Gastroesophageal sphincter (tissue), 4 donors: ENCODE measurements at regions not wholly inside any gene's neighbourhood (a gene's known extent, or its start where the extent isn't known, plus 50 kb on each side); places are given as distances from the start of the nearest gene placed in this dataset.
"Not testable (repeated sequence)": the region's sequence is repeated elsewhere in the genome, so short reads cannot be mapped to it uniquely, and the experiment has no call there.

Experiments used
- ATAC-seq: fragments of 150-250 bp; one replicate; pipeline ENCODE4 v1.9.1; 2016; ENCODE audit warnings: mild to moderate bottlenecking, moderate library complexity
- H3K27ac ChIP-seq, 4 donors: fragments of 200-600 bp; sonication (generic) in 3 of 4; 1 replicate in 3 of 4; 2 replicates in 1 of 4; pipeline ENCODE4 v1.5.1; 2016 to 2019
- H3K27me3 ChIP-seq: fragments of 200-600 bp; sonication (generic); one replicate; pipeline ENCODE4 v1.5.1; 2019
- H3K36me3 ChIP-seq, 2 donors: fragments of 200-600 bp; sonication (generic); one replicate each; pipeline ENCODE4 v1.5.1; 2019; ENCODE audit warnings: control low read depth in 1 of 2
- H3K4me1 ChIP-seq, 3 donors: fragments of 200-600 bp; sonication (generic); 1 replicate in 2 of 3; 2 replicates in 1 of 3; pipeline ENCODE4 v1.5.1; 2016 to 2019; ENCODE audit warnings: control low read depth in 2 of 3
- H3K4me3 ChIP-seq, 2 donors: fragments of 200-600 bp; sonication (generic); one replicate each; pipeline ENCODE4 v1.5.1; 2019; ENCODE audit warnings: mild to moderate bottlenecking in 1 of 2, moderate library complexity in 1 of 2
- H3K9me3 ChIP-seq, 3 donors: fragments of 200-600 bp; sonication (generic); one replicate each; pipeline ENCODE4 v1.5.1; 2017 to 2019; ENCODE audit warnings: control low read depth in 2 of 3
- CTCF ChIP-seq, 4 experiments: fragments of 200-600 bp in 2 of 4; fragments of 450-650 bp in 2 of 4; sonication (generic) in 1 of 4; IDR thresholded peaks; one replicate each; pipeline ENCODE4 v1.5.1; 2017 to 2019; ENCODE audit warnings: antibody characterized with exemption in 4 of 4, mild to moderate bottlenecking in 2 of 4, moderate library complexity in 2 of 4
- EP300 ChIP-seq: sonication (generic); formaldehyde crosslinking; IDR thresholded peaks from one replicate; pipeline ENCODE4 v1.6.1; 2017; ENCODE audit warnings: antibody characterized with exemption, mild to moderate bottlenecking
- POLR2A ChIP-seq, 2 donors: fragments of 450-650 bp; IDR thresholded peaks; one replicate each; pipeline ENCODE4 v1.6.1; 2017; ENCODE audit warnings: antibody characterized with exemption in 2 of 2, mild to moderate bottlenecking in 2 of 2, moderate library complexity in 1 of 2
- POLR2AphosphoS5 ChIP-seq: sonication (generic); formaldehyde crosslinking; IDR thresholded peaks from one replicate; pipeline ENCODE4 v1.6.1; 2017; ENCODE audit warnings: antibody characterized with exemption
- WGBS, 2 donors: methylation state at CpG; one replicate each; pipeline ENCODE4 v1.1.5; 2018; ENCODE audit warnings: low coverage in 1 of 2; 5-methylcytosine and 5-hydroxymethylcytosine counted together

- Histone ChIP-seq H3K36me3 (no peaks in the 10 kb centered on the region), H3K27ac (no peak overlapping the region), H3K4me1 (no peaks in the 10 kb centered on the region), H3K27me3 (no peaks in the 10 kb centered on the region), H3K9me3 (peaks cover 0 to under 1% (median 0%) of the 10 kb centered on the region in 3 donors), H3K4me3 (no peak overlapping the region)
- no peak for TF ChIP-seq POLR2A (IDR thresholded peaks at IDR 0.05)
- no peak for TF ChIP-seq POLR2AphosphoS5
- no peak for TF ChIP-seq CTCF (IDR thresholded peaks at IDR 0.05)
- ATAC-seq = no peak
- WGBS, 2 donors = 75 to 76% methylated on average over 4 to 5 of the region's 5 CpGs
Observed at GRCh38 chr11:13150487-13150886, 127.1 kb upstream of the BMAL1 start.

GRCh38 chr11:13152264-13152663 lies 125.3 kb upstream of the BMAL1 start:
- H3K4me3 ChIP-seq = no peak overlapping the region
- H3K27ac ChIP-seq = no peak overlapping the region
- H3K36me3 ChIP-seq = no peaks in the 10 kb centered on the region
- H3K4me1 ChIP-seq = no peaks in the 10 kb centered on the region
- peaks cover 0 to 13% (median 0%) of the 10 kb centered on the region in 3 donors for H3K9me3 ChIP-seq
- H3K27me3 ChIP-seq = no peaks in the 10 kb centered on the region
- ATAC-seq = no peak
- WGBS, 2 donors = 58% methylated on average over 2 of the region's 6 CpGs; no CpG with 5 or more reads in 1 of the 2 donors
- no peak for TF ChIP-seq CTCF (IDR thresholded peaks at IDR 0.05)
- TF ChIP-seq POLR2A (IDR thresholded peaks at IDR 0.05) = no peak
- no peak for TF ChIP-seq EP300
- TF ChIP-seq POLR2AphosphoS5 = no peak

DNA sequence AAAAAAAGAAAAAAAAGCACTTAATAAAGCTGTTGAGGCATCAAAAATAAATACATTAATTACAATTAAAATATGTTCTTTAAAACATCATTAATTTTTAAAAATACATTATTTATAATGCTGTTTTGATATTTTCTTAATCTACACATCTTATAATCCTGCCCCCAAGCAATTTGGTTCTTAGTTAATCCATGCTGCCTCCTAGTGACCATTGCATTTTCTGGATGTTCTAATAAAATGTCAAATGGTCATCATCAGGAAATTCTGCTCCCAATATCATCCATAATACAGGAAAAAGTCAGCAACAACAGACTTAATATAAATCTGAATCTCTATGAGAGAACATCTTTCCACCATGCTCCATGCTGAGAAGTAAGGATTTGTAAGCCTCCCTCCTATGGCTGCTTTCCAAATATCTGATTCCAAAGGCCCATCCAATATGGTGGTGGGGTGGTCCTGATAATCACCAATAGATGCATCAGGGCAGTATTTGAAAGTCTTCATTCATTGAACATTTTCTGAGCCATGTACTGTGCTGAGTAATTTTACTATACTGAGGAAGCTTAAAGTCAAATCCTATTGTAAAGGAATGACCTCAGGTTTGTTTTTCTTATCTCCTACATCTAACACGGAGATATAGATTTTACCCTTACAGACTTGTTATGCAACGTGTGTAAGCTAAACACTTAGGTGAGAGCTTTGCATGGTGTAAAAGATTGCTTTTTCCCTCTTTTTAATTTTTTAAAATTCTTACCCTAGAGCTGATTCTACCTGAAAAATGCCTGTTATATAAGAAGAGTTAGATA lies 124.7 kb upstream of the BMAL1 start:
- ATAC-seq = no peak
- TF ChIP-seq CTCF (IDR thresholded peaks at IDR 0.05) (peak in 1 of 4 experiments; percentile 25), POLR2A (IDR thresholded peaks at IDR 0.05) (no peak)
- WGBS, 2 donors = 39 to 47% methylated on average over 2 of the region's 2 CpGs

DNA sequence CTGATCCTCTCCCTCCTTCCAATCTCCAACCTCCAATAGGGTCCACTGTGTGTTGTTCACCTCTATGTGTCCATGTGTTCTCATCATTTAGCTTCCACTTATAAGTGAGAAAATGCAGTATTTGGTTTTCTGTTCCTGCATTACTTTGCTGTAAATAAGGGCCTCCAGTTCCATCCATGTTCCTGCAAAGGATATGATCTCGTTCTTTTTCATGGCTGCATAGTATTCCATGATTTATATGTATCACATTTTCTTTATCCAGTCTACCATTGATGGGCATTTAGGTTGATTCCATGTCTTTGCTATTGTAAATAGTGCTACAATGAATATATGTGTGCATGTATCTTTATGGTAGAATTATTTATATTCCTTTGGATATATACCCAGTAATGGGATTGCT lies 123.2 kb upstream of the BMAL1 start:
- not testable (repeated sequence) for H3K36me3 ChIP-seq, H3K27ac ChIP-seq, H3K27me3 ChIP-seq, H3K4me1 ChIP-seq, ATAC-seq, H3K4me3 ChIP-seq
- 85 to 86% methylated on average over 1 of the region's 1 CpG for WGBS, 2 donors
- H3K9me3 ChIP-seq = peaks cover 0 to 13% (median 0%) of the 10 kb centered on the region in 3 donors

More for the DNA sequence above, 124.7 kb upstream of the BMAL1 start:
- H3K36me3 ChIP-seq = no peaks in the 10 kb centered on the region
- no peaks in the 10 kb centered on the region for H3K4me1 ChIP-seq
- no peak overlapping the region for H3K27ac ChIP-seq
- peaks cover 0 to 13% (median 0%) of the 10 kb centered on the region in 3 donors for H3K9me3 ChIP-seq
- H3K4me3 ChIP-seq = no peak overlapping the region
- no peaks in the 10 kb centered on the region for H3K27me3 ChIP-seq

DNA sequence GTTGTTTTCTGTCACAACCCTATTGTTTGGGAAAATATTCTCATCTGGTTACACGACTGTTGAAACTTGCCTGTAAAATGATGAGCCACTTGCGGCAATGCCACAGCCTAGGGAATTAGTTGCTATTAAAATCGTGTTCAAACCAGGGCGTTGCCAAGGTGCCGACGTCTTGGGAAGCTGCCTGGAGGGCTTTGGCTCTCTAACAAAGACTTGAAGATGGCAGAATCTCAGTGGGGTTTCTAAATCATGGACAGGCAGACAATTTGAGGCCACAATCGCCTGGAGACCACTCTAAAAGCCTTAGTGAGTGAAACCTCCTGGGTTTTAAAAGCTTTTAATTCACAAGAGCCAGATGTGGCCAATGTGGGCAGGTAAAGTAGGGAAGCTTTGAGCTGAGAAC lies 117.2 kb upstream of the BMAL1 start:
- Histone ChIP-seq H3K36me3 (no peaks in the 10 kb centered on the region), H3K27me3 (peaks cover 3% of the 10 kb centered on the region), H3K4me3 (no peak overlapping the region), H3K9me3 (peaks cover 0 to 13% (median 0%) of the 10 kb centered on the region in 3 donors), H3K4me1 (no peaks in the 10 kb centered on the region), H3K27ac (no peak overlapping the region)
- TF ChIP-seq CTCF (IDR thresholded peaks at IDR 0.05) = no peak
- TF ChIP-seq POLR2A (IDR thresholded peaks at IDR 0.05) = no peak
- TF ChIP-seq POLR2AphosphoS5 = no peak
- TF ChIP-seq EP300 = no peak
- no peak for ATAC-seq
- 37 to 51% methylated on average over 3 of the region's 7 CpGs for WGBS, 2 donors
